Muscle of leg (tissue), 3 donors: ENCODE measurements at regions not wholly inside any gene's neighbourhood (a gene's known extent, or its start where the extent isn't known, plus 50 kb on each side); places are given as distances from the start of the nearest gene placed in this dataset.

Experiments
- DNase-seq: peaks from one replicate; pipeline ENCODE4 v3.0.0; 2013
- H3K27ac ChIP-seq: one replicate; pipeline ENCODE4 v1.5.1; 2013; ENCODE audit warnings: mild to moderate bottlenecking, low read length, control low read depth
- H3K27me3 ChIP-seq: one replicate; pipeline ENCODE4 v1.6.1; 2013; ENCODE audit warnings: low read length; ENCODE audit not compliant: control insufficient read depth, insufficient read depth
- H3K36me3 ChIP-seq: one replicate; pipeline ENCODE4 v1.6.1; 2013; ENCODE audit warnings: low read length; ENCODE audit not compliant: control insufficient read depth, insufficient read depth
- H3K4me1 ChIP-seq: one replicate; pipeline ENCODE4 v1.6.1; 2013; ENCODE audit warnings: low read length; ENCODE audit not compliant: control insufficient read depth, insufficient read depth
- H3K4me3 ChIP-seq: one replicate; pipeline ENCODE4 v1.5.1; 2013; ENCODE audit warnings: low read length, control low read depth
- H3K9me3 ChIP-seq: replicated peaks from 2 replicates; pipeline ENCODE4 v1.6.1; 2013; ENCODE audit warnings: low read depth, low read length; ENCODE audit not compliant: control insufficient read depth
- WGBS: methylation state at CpG from one replicate; pipeline ENCODE4 v1.1.5; 2013; ENCODE audit warnings: missing lambda C conversion rate; ENCODE audit not compliant: insufficient coverage; 5-methylcytosine and 5-hydroxymethylcytosine counted together

DNA sequence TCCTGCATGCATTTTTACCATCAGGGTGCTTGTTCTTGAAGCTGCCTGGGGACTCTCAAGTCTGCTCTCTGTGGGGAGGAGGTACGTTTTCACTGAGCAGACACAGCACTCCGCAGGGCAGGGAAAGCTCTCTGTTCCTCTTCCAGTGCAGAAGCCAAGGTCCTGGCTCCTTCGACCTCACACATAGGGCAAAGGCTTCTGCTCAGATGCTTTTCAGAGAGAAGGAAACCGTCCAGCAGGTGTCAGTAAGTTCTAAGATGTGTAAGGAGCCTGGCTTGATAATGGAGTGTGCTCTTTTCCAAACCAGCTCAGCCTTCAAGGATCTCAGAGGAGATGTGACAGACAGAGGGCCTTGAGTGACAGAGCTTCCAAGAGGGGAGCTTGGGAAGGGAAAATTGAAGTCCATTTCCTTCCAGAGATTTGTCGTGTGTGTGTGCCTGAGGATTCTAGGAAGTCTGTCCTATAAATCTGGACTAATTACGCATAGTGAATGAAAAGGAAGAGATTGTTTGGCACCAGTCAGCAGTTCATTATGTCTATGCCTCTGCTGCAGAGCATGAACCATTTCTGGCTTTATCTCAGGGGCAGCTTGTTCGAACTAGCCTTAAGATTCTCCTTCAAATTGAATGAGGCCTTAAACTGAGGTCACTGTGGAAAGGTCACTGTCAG, 67.3 kb upstream of the UPP2 start:
- H3K36me3 ChIP-seq = no peaks in the 10 kb centered on the region
- DNase-seq = peak; percentile 78
- H3K4me3 ChIP-seq = no peak overlapping the region
- H3K4me1 ChIP-seq = no peaks in the 10 kb centered on the region
- H3K9me3 ChIP-seq = no peaks in the 10 kb centered on the region
- no peaks in the 10 kb centered on the region for H3K27me3 ChIP-seq
- 47% methylated on average over 7 of the region's 7 CpGs for WGBS
- H3K27ac ChIP-seq = no peak overlapping the region

DNA sequence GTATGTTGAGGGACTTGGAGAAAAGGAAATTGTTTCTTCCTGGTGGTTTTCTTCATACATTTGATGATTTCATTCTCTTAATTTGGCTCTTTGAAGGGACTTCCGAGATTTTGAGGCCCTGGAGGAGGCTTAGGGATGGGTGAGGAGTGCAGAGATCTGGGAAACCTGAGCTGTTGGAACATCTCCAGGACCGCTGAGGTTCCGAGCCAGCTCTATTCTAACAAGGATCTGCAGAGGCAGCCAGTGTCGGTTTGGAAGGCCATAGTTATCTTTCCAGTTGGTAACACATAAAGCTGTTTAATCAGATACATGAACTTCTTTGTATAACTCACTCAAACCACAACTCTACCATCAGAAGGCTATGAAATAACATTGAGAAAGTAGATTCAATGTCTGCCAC, 70.3 kb upstream of the UPP2 start:
- H3K36me3 ChIP-seq = no peaks in the 10 kb centered on the region
- H3K9me3 ChIP-seq = no peaks in the 10 kb centered on the region
- no peak overlapping the region for H3K4me3 ChIP-seq
- 25% methylated on average over 1 of the region's 4 CpGs for WGBS
- H3K4me1 ChIP-seq = no peaks in the 10 kb centered on the region
- no peak overlapping the region for H3K27ac ChIP-seq
- DNase-seq = no peak
- no peaks in the 10 kb centered on the region for H3K27me3 ChIP-seq

DNA sequence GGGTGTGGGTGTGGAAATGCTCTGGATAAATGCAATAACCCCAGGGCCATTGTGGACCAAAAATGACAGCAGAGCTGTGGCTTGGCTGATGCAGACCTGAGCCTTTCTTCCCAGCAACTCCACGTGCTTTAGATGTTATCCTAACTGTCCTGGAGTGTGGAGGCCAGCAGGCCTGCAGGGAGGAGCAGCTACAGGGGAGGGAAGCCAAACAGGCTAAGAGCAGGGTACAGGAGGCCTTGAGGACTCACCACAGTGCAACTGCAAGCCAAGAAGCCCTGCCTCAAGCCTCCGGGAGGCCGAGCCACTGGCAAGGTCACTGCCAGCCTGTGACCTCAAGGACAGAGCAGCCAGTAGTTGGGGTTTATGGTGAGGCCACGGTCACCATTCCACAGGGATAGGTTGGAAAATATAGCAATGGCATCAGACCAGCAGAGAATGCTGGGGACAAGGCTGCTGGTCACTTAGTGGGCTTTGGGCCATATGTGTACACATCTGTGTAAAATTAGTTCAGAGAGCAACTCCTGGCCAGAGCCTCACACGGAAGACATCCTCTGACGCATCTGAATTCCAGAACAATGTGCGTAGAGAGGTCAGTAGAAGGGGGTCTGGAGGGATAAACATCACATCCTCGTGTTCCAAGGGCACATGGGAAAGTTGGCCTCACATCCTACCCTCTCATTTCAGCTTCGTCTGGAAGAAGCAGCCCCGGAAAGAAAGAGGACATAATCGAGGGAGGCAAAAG, 76.2 kb upstream of the UPP2 start:
- H3K27ac ChIP-seq = no peak overlapping the region
- no peaks in the 10 kb centered on the region for H3K27me3 ChIP-seq
- no peaks in the 10 kb centered on the region for H3K9me3 ChIP-seq
- 53% methylated on average over 5 of the region's 11 CpGs for WGBS
- DNase-seq = peak; percentile 79
- no peak overlapping the region for H3K4me3 ChIP-seq
- H3K36me3 ChIP-seq = no peaks in the 10 kb centered on the region
- peaks cover 7% of the 10 kb centered on the region for H3K4me1 ChIP-seq

DNA sequence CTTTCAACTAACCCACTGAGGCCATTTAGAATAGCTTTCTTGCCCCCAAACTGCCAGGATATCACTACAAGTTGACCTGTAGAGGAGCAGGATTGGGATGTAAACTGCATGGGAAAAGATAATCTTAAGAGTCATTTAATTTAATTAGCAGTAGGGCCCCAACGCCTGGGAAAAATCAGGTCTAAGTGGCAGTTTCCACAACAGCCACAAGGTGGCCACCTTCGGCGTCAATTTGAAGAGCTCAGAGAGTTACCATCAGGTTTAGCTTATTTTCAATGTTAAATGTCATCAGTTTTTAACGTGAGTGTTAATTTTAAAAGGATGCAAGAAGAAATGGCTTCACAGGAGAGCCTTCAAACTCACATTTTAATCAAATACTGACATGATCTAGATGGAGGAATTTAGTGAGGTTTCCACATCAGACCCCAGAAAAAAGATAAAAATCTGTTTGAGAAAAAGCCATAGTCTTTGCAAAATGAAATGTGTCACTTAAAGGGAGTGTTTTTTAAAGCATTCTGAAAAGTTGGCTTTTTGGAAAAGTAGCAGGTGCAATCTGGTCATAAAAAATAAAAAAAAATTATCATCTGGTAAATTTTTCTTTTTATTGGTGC, 77.3 kb upstream of the UPP2 start:
- H3K9me3 ChIP-seq = no peaks in the 10 kb centered on the region
- no peak overlapping the region for H3K27ac ChIP-seq
- DNase-seq = peak; percentile 52
- H3K27me3 ChIP-seq = no peaks in the 10 kb centered on the region
- peaks cover 7% of the 10 kb centered on the region for H3K4me1 ChIP-seq
- WGBS = 0% methylated on average over 3 of the region's 4 CpGs
- no peaks in the 10 kb centered on the region for H3K36me3 ChIP-seq
- H3K4me3 ChIP-seq = no peak overlapping the region

DNA sequence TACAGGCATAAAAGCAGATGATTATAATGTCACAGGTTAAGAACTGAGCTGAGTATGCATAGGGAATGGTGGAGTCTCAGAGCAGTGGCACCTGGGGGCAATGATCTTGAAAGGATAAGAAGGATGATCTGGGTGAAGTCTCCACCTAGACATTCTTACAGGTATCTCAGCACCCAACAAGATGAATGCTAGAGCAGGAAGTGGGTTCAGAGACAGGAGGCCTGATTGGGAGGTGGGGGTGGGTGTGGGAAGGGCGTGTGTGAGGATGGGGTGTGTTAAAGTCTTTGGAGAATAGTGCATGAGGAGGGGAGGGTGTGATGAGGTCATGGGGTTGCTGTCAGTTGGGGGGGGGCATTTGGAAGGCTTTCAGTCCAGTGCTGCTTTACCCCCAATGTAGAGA, 78.8 kb upstream of the UPP2 start:
- Histone ChIP-seq H3K4me1 (peaks cover 7% of the 10 kb centered on the region), H3K27ac (no peak overlapping the region), H3K36me3 (no peaks in the 10 kb centered on the region), H3K4me3 (no peak overlapping the region), H3K27me3 (no peaks in the 10 kb centered on the region), H3K9me3 (no peaks in the 10 kb centered on the region)
- DNase-seq = no peak
- 80% methylated on average over 1 of the region's 1 CpG for WGBS

DNA sequence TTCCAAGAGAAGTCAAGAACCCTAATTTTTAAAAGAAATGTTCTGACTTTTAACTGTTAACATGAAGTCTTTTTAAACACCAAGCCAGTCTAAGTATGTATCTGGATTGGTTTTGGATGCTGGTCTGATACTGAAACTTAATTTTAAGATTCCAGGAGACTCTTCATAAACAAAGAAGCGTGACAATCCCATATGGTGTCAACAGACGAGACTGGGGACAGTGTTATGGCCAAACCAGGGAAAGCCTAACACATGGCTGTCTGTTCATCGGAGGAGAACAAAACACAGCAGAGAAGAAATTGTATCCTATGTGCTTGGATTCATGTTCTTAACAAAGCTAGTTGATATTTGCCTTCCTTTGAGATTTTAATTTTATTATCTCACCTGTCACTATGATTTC, 80.5 kb upstream of the UPP2 start:
- 80% methylated on average over 1 of the region's 3 CpGs for WGBS
- H3K27me3 ChIP-seq = no peaks in the 10 kb centered on the region
- DNase-seq = no peak
- no peaks in the 10 kb centered on the region for H3K36me3 ChIP-seq
- H3K9me3 ChIP-seq = no peaks in the 10 kb centered on the region
- peaks cover 7% of the 10 kb centered on the region for H3K4me1 ChIP-seq
- H3K27ac ChIP-seq = no peak overlapping the region
- H3K4me3 ChIP-seq = no peak overlapping the region

DNA sequence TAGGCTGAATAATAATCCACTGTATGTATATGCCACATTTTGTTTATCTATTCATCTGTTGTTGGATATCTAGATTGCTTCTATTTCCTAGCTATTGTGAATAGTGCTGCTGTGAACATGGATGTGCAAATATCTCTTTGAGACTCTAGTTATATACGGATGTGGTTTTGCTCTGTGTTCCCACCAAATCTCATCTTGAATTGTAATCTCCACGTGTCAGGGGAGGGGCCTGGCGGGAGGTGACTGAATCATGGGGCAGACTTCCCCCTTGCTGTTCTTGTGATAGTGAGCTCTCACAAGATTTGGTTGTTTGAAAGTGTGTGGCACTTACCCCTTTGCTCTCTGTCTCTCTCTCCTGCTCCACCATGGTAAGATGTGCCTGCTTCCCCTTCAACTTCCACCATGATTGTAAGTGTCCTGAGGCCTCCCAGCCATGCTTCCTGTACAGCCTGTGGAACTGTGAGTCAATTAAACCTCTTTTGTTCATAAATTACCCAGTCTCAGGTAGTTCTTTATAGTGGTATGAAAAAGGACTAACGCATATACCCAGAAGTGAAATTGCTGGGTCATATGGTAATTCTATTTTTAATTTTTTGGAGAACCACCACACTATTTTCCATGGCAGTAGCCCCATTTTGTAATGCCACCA, 86.1 kb upstream of the UPP2 start:
- Histone ChIP-seq H3K27ac (no peak overlapping the region), H3K4me3 (no peak overlapping the region), H3K27me3 (no peaks in the 10 kb centered on the region), H3K4me1 (peaks cover 8% of the 10 kb centered on the region), H3K9me3 (no peaks in the 10 kb centered on the region), H3K36me3 (no peaks in the 10 kb centered on the region)
- no peak for DNase-seq
- no CpG with 5 or more reads among the region's 4 CpGs for WGBS

DNA sequence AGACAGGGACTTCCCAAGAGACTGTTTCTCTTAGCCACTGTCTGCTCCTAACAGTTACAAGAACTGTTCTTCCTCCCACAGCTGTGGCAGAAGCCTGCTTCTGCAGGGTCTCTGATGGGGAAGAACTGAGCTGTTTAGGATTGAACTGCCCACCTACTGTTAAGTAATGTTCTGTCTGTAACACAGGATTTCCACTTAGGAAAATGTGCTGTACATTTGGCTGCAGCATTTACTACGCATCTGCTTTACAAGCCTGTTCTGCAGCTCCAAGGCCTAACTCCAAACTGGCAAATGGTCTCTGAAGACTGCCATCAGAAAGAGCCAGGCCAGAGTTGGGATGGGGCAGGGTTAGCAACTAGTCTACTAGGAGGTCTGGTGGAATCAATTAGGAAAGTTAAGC, 87.8 kb upstream of the UPP2 start:
- peak overlapping the region; percentile 65 for H3K27ac ChIP-seq
- DNase-seq = peak; percentile 90
- H3K9me3 ChIP-seq = no peaks in the 10 kb centered on the region
- WGBS = 20% methylated on average over 1 of the region's 1 CpG
- no peaks in the 10 kb centered on the region for H3K36me3 ChIP-seq
- H3K27me3 ChIP-seq = no peaks in the 10 kb centered on the region
- H3K4me1 ChIP-seq = peaks cover 11% of the 10 kb centered on the region
- H3K4me3 ChIP-seq = no peak overlapping the region

DNA sequence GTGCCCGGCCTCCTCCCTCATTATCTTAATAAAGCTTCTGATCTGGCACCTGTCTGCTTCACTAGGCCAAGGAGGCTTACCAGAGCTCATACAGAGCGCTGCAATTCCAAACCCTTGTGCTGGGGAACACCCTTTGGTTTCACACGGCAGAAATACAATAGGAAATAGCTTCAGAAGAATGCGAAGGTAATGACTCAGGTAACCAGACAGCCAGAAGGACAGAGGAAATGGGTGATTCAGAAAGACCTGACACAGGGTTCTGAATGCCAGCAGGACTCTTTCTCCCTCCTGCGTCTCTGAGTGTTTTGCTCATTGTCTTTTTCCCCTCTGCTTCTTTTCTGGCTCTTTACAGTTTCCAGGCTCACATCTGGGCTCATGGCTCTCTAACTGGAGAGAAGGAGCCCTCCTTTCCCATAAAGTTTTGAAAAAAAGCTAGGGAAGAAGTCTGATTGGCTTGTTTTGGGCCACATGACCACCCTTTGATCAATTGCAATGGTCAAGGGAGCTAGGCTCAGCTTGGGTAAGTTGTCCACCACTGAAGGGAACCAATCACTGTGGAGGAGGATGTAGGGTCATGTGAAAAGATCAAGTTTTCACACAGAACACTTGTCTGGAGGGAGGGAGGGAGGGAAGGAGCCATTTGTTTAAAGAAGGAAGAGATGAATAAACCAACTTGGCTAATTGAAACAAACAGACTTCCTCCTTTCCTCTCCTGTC, 90.5 kb upstream of the UPP2 start:
- H3K4me3 ChIP-seq = no peak overlapping the region
- H3K27ac ChIP-seq = no peak overlapping the region
- H3K9me3 ChIP-seq = no peaks in the 10 kb centered on the region
- peaks cover 11% of the 10 kb centered on the region for H3K4me1 ChIP-seq
- WGBS = 85% methylated on average over 4 of the region's 5 CpGs
- no peak for DNase-seq
- H3K36me3 ChIP-seq = no peaks in the 10 kb centered on the region
- no peaks in the 10 kb centered on the region for H3K27me3 ChIP-seq

DNA sequence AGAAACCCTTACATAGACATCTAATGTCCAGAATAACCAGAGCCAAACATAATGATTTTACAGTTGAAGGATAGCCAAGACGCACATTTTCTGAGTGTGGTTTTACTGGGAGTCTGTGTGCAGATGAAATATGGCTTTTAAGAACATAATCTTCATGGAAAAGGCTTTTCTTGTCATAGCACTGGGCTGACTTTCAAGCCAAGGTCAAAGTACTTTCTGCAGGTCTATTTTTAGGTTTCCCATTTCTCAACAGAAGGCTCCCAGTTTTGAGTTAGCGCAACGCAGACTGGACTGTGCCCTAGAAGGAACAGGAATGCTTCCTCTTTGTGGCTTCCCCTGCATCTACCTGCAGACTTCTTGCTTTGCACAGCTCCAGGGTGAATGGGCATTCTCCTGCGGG, 92.3 kb upstream of the UPP2 start:
- DNase-seq = peak; percentile 65

More for the DNA sequence above, 92.3 kb upstream of the UPP2 start:
- Histone ChIP-seq H3K4me1 (peaks cover 11% of the 10 kb centered on the region), H3K36me3 (no peaks in the 10 kb centered on the region), H3K27me3 (no peaks in the 10 kb centered on the region), H3K27ac (no peak overlapping the region), H3K4me3 (no peak overlapping the region), H3K9me3 (no peaks in the 10 kb centered on the region)
- WGBS = 50% methylated on average over 3 of the region's 4 CpGs
